Hepatocyte (in vitro differentiated cells): ENCODE measurements at regions not wholly inside any gene's neighbourhood (a gene's known extent, or its start where the extent isn't known, plus 50 kb on each side); places are given as distances from the start of the nearest gene placed in this dataset.

Experiments used
- DNase-seq: peaks from one replicate; pipeline ENCODE4 v3.0.0-alpha.2; 2016; ENCODE audit warnings: low spot score
- H2AFZ ChIP-seq: fragments of 200-600 bp; sonication (generic); 2 replicates; pipeline ENCODE4 v1.6.0; 2016; ENCODE audit warnings: antibody characterized with exemption, mild to moderate bottlenecking
- H3K27ac ChIP-seq: fragments of 200-600 bp; sonication (generic); 2 replicates; pipeline ENCODE4 v1.5.1; 2016; ENCODE audit warnings: mild to moderate bottlenecking
- H3K27me3 ChIP-seq: fragments of 200-600 bp; sonication (generic); 2 replicates; pipeline ENCODE4 v1.6.1; 2016
- H3K36me3 ChIP-seq: fragments of 200-600 bp; sonication (generic); replicated peaks from 2 replicates; pipeline ENCODE4 v1.5.1; 2016; ENCODE audit warnings: low read depth; ENCODE audit not compliant: insufficient read depth
- H3K4me1 ChIP-seq: fragments of 200-600 bp; sonication (generic); 2 replicates; pipeline ENCODE4 v1.5.1; 2016; ENCODE audit warnings: mild to moderate bottlenecking, moderate library complexity; ENCODE audit not compliant: insufficient read depth
- H3K4me2 ChIP-seq: fragments of 200-600 bp; sonication (generic); 2 replicates; pipeline ENCODE4 v1.6.0; 2016
- H3K4me3 ChIP-seq: fragments of 200-600 bp; sonication (generic); 2 replicates; pipeline ENCODE4 v1.5.1; 2016; ENCODE audit warnings: mild to moderate bottlenecking
- H3K79me2 ChIP-seq: fragments of 200-600 bp; sonication (generic); 2 replicates; pipeline ENCODE4 v1.6.0; 2017; ENCODE audit warnings: mild to moderate bottlenecking
- H3K9me2 ChIP-seq: fragments of 200-600 bp; sonication (generic); replicated peaks from 2 replicates; pipeline ENCODE4 v1.6.0; 2017; ENCODE audit warnings: mild to moderate bottlenecking; ENCODE audit not compliant: insufficient read depth
- H3K9me3 ChIP-seq: fragments of 200-600 bp; sonication (generic); 2 replicates; pipeline ENCODE4 v1.5.1; 2016; ENCODE audit warnings: low read depth, mild to moderate bottlenecking
- H4K20me1 ChIP-seq: fragments of 200-600 bp; sonication (generic); 2 replicates; pipeline ENCODE4 v1.6.0; 2016; ENCODE audit warnings: mild to moderate bottlenecking; ENCODE audit not compliant: insufficient read depth, poor library complexity, severe bottlenecking
- EZH2 ChIP-seq: fragments of 200-600 bp; sonication (generic); IDR thresholded peaks from 2 replicates; pipeline ENCODE4 v1.6.1; 2016; ENCODE audit warnings: antibody characterized with exemption, mild to moderate bottlenecking, borderline replicate concordance
- EZH2phosphoT487 ChIP-seq: fragments of 200-600 bp; sonication (generic); IDR thresholded peaks from one replicate; pipeline ENCODE4 v1.6.1; 2018; ENCODE audit warnings: antibody characterized with exemption, mild to moderate bottlenecking, low read depth, moderate library complexity; ENCODE audit not compliant: unreplicated experiment, severe bottlenecking
- WGBS: methylation state at CpG from one replicate; pipeline ENCODE4 v1.1.6; 2016; ENCODE audit warnings: low lambda C conversion rate; ENCODE audit errors: missing lambda C conversion rate; 5-methylcytosine and 5-hydroxymethylcytosine counted together
- TF ChIP-seq, protein P1 (sequence below): fragments of 200-600 bp; sonication (generic); IDR thresholded peaks from 2 replicates; pipeline ENCODE4 v1.5.1; 2016; ENCODE audit warnings: antibody characterized with exemption, mild to moderate bottlenecking; ENCODE audit not compliant: poor library complexity

DNA sequence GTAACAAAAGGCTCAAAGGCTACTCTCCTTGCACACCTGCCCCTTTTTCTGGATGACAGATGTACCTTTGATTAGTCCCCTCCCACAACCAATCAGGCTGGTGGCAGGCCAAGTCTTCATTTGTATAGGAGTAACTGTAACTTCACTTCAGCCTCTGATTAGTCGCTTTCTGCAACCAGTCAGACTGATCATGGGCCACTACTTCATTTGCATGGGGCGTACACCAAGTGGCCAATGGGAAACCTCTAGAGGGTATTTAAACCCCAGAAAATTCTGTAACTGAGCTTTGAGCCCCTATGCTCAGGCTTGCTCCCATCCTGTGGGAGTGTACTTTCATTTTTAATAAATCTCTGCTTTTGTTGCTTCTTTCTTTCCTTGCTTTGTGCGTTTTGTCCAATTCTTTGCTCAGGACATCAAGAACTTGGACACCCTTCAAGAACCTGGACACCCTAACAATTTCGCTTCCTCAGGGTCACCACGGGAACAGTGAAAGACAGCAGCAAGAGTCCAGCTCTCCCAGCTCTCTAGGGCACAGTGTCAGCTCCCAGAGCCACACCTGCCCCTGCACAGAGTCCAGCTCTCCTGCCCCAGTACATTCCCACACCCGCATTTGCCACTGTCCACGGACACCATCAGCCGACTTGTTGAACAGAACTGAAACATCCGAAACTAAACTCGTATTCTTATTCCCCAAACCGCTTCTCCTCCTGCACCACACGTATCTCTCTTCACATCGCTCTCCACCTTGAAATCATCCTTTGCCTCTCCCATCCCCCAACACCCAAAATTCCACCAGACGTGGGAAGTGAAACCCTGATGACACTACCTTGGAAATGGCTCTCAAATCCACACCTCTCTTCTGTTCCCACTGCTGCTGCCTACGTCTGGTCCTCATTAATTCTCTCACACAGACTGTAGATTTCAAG lies 53.4 kb downstream of the ABCC12 start:
- TF ChIP-seq EZH2: no peak
- TF ChIP-seq, protein P1, sequence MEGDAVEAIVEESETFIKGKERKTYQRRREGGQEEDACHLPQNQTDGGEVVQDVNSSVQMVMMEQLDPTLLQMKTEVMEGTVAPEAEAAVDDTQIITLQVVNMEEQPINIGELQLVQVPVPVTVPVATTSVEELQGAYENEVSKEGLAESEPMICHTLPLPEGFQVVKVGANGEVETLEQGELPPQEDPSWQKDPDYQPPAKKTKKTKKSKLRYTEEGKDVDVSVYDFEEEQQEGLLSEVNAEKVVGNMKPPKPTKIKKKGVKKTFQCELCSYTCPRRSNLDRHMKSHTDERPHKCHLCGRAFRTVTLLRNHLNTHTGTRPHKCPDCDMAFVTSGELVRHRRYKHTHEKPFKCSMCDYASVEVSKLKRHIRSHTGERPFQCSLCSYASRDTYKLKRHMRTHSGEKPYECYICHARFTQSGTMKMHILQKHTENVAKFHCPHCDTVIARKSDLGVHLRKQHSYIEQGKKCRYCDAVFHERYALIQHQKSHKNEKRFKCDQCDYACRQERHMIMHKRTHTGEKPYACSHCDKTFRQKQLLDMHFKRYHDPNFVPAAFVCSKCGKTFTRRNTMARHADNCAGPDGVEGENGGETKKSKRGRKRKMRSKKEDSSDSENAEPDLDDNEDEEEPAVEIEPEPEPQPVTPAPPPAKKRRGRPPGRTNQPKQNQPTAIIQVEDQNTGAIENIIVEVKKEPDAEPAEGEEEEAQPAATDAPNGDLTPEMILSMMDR: no peak
- no peak for TF ChIP-seq EZH2phosphoT487
- no peaks in the 10 kb centered on the region for H3K27me3 ChIP-seq
- H3K36me3 ChIP-seq: no peaks in the 10 kb centered on the region
- H3K9me2 ChIP-seq: no peaks in the 10 kb centered on the region
- H3K4me1 ChIP-seq: no peaks in the 10 kb centered on the region
- no peak overlapping the region for H3K4me2 ChIP-seq
- H4K20me1 ChIP-seq: no peaks in the 10 kb centered on the region
- H3K27ac ChIP-seq: no peak overlapping the region
- no peaks in the 10 kb centered on the region for H3K79me2 ChIP-seq
- DNase-seq: no peak
- H3K4me3 ChIP-seq: no peak overlapping the region
- H2AFZ ChIP-seq: no peak overlapping the region
- 87% methylated on average over 15 of the region's 15 CpGs for WGBS
- H3K9me3 ChIP-seq: no peaks in the 10 kb centered on the region

DNA sequence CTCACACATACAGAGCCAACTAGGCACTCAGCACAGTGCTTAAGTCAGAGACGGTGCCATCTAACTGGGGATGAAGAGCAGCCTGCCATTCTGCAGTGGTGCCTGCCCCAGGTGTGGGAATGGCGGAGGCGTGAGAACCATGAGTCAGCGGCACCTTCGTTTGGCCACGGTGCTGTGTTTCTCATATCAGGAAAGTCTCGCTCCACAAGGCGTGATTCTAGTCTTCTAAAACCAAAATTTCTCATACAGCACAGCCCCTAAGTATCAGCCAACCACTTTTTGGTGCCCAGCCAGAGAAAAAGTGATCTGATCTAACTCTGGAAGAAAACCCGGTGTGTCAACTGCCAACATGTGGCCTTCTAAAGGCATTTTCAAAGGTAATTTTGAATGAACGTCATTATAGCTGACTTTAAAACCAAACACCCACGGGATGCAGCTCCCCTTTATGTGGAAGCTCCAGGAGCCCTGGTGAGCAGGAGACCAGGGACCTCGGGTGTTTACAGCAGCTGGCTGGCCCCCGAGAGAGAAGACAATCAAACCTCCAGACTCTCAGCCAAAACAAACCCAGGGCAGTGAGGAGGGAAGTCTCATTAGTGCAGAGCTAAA lies 54.6 kb downstream of the ABCC12 start:
- H4K20me1 ChIP-seq: no peaks in the 10 kb centered on the region
- no peak overlapping the region for H3K4me3 ChIP-seq
- no peaks in the 10 kb centered on the region for H3K79me2 ChIP-seq
- no peaks in the 10 kb centered on the region for H3K9me3 ChIP-seq
- H3K27me3 ChIP-seq: no peaks in the 10 kb centered on the region
- no peak for TF ChIP-seq EZH2phosphoT487
- TF ChIP-seq EZH2: no peak
- TF ChIP-seq, protein P1: no peak
- H3K4me1 ChIP-seq: no peaks in the 10 kb centered on the region
- H2AFZ ChIP-seq: no peak overlapping the region
- H3K36me3 ChIP-seq: no peaks in the 10 kb centered on the region
- 78% methylated on average over 13 of the region's 13 CpGs for WGBS
- no peaks in the 10 kb centered on the region for H3K9me2 ChIP-seq
- no peak for DNase-seq
- H3K27ac ChIP-seq: no peak overlapping the region
- no peak overlapping the region for H3K4me2 ChIP-seq

DNA sequence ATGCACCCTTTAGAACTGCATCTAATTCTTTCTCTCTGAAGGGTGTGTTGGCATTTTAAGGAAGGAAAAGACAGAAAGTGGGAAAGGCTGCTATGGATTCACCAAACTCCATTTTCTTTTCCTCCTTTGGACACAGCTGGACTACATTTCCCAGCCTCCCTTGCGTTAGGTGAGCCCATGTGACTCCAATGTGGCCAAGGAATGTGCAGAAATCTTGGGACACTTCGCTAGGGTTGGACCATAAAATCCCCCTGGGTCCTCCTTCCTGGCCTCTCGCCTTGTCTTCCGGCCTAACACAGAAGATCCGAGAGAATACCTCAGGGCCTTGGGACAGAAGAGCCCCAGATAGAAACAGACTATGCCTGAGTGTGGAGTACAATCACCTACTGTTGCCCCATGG lies 56.3 kb downstream of the ABCC12 start:
- no peak for DNase-seq
- WGBS: 87% methylated on average over 5 of the region's 5 CpGs
- Histone ChIP-seq H3K4me3 (no peak overlapping the region), H3K79me2 (no peaks in the 10 kb centered on the region), H3K27ac (no peak overlapping the region), H3K9me3 (no peaks in the 10 kb centered on the region), H3K4me1 (no peaks in the 10 kb centered on the region), H3K4me2 (no peak overlapping the region), H3K9me2 (no peaks in the 10 kb centered on the region), H3K36me3 (no peaks in the 10 kb centered on the region), H3K27me3 (no peaks in the 10 kb centered on the region), H2AFZ (no peak overlapping the region), H4K20me1 (no peaks in the 10 kb centered on the region)
- TF ChIP-seq EZH2phosphoT487: no peak
- TF ChIP-seq, protein P1: no peak
- TF ChIP-seq EZH2: no peak
